GDM1 (cell line): ENCODE measurements at regions not wholly inside any gene's neighbourhood (a gene's known extent, or its start where the extent isn't known, plus 50 kb on each side); places are given as distances from the start of the nearest gene placed in this dataset.

Experiments used
- DNase-seq: peaks from one replicate; lab custom pipeline; 2025; lab: John Stamatoyannopoulos, UW

DNA sequence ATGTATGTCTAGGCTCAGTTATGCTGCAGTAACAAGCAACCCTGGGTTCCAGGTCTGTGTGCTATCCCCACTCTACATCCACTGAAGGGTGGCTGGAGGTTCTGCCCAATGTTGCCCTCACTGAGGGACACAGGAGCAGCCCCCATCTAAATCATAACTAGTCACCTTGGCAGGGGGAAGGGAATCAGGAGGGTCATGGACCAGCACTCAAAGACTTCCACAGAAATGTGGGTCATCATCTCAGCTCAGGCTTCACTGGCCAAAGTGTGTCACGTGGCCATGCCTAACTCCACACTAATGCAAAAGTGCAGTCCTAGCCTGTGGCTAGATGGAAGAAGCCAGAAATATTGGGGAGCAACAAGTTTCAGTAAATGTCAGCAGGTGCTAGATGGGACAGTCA, 137.3 kb upstream of the ZNF507 start:
- DNase-seq, result no peak

DNA sequence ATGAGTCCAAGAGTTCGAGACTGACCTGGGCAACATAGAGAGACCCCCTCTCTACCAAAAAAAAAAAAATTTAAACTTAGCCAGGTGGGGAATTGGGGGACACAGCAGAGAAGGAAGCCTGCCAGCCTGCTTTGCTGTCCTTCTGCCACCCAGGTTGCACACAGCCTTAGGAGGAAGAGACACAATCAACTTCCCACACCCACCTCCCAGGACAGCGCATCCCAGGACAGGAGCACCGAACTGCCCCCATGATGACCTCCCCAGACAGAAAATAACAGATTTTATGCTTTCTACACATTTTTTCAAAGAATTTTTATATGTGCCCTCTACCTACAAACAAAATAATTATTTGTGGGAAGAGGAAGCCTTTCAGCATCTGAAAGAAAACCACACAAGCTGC, 126.0 kb upstream of the ZNF507 start:
- DNase-seq, result no peak

DNA sequence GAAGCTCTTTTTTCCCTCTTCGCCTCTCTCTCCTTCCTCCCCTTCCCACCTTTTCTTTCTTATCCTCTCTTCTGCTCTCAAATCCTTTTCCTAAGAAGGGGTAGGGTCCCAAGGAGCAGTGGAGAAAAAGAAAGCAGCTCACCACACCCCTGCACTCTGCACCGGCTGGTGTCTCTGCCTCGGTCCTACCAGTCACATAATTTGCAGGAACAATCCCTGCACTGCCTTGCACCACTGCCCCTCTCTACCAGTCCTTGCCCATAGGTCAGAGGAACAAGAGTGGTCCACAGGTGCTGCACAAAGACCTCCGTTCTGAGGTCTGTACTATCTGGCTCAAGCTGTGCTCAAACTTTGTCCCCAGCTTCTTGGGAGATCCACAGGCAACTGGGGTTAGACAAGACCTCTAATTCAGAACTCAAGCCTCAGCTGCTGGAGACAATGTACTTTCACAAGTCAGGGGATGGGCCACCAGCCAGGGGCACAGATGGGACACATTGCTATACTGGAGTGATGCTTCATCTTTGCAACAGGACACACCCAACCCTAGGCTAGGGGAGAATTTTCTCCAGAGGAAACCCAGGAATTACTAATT, 125.4 kb upstream of the ZNF507 start:
- DNase-seq, result no peak

DNA sequence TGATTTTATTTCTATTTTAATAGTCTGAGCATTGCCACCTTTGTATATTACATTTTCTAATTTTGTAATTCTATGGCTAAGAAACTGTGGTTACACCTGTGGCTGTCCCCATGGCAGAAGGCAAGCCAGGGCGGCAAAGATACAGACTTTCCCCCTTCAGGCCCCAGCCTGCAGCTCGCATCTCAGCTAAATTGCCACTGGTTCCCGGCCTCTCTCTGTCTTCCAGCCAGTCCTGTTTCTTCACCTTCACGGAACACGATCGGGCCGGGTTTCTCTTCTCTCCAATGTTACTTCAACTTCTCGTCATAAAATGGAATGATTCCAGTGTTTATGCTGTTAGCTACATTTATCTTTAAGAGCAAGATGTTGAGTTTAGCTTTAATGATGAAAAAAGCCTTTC, 124.5 kb upstream of the ZNF507 start:
- no peak for DNase-seq

DNA sequence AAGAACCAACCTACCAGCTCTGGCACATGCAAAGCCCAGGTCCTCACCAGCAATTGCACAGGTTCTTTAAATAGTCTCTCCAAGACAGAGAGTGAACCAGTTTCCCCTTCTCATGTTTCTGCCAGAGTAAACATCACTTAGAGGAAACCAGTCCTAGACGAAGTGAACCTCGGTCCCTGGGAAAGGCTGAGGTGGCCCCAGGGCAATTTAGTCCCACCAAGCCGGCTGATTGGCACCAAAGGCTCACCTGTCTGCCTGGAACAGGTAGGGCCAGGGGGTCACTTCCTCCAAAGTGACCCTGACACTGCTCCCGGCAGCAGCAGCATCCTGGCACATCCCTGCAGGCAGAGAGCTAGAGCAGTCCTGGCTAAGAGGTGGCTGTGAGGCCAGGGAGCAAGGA, 122.9 kb upstream of the ZNF507 start:
- no peak for DNase-seq

DNA sequence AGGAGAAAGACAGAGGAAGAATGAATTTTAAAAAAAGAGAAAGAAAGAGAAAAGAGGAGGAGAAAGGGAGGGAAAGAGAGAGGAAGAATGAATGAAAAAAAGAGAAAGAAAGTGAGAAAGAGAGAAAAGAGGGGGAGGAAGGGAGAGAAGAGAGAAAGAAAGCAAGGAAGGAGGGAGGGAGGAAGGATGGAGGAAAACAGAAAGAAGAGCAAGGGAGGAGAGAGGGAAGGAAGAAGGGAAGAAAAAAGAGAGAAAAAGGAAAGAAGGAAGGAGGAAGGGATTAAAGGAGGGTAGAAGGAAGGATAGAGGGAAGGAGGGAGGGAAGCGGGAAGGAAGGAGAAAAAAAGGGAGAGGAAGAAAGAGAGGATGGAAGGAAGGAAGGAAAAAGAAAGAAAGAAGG, 122.3 kb upstream of the ZNF507 start:
- no peak for DNase-seq

DNA sequence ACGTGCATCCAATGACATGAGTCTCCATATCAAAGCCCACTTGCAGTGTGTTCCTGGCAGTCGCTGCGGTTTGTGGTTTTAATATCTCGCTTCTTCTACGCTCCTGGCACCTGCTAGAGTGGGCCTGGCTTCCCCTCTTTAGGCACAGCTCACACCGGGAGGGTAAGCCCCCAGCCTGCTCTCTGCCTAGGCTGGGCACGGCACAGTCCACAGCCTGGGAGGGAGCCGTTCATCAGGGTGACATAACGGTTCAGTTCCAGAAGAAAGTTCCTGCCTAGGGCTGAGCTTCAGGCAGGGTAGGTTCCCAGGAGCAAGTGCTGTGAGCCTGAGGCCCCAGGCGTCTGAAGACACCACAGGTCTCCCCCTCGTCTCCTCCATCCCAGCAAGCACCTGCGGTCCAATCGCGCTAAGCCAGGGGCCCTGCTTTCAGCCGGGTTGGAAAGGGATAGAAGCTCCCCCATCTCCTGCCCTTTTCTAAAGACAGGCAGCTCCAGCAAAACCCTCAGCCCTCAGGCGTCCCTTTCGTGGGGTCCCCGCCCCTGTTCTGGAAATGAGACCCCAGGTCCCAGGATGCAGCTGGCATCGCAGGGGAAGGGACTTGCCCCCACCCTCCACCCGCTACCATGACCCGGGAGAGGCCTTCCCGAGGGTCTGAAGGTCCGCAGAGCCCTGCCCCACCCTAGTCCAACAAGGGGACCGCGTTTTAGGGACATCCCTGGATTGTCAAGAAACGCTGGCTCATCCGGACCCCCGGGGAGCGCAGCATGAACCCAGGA, 121.6 kb upstream of the ZNF507 start:
- no peak for DNase-seq

DNA sequence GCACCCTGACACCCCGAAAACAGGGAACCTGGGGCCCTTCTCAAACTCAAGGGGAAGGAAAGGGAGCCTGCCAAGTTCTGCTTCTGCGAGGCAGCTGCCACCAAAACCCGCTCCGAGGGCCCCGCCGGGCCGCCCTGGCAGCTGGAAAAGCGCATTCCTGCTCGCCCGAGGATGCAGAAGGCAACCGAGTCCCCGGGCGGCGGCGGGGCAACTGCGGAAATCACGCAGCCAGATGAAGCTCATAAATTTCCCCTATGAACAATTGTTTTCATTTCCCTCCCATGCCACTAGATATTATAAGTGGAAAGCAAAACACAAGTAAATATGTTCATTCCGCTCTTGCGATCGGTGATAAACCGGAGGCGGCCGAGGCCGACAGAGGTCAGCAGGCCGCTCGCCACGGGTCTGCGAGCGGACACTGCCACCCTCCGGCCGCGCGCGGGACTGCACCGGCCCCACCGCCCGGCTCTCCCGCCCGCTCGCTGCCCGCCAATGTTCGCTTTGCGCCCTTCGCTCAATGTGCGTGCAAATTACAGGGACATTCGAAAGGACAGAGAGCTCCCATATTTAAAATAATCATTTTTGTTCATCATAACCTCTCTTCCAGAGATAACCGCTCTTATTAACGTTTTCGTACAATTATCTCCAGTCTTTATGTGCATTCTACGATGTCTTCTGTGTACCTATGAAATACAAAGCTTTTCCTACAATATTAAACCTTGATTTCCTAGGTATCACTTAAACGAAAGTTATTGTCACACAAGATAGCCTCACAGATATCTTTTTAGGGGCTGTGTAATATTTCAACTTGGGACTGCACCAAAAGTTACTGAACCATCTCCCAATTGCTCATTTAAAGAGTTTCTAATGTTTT, 120.8 kb upstream of the ZNF507 start:
- DNase-seq, result peak; percentile 19

DNA sequence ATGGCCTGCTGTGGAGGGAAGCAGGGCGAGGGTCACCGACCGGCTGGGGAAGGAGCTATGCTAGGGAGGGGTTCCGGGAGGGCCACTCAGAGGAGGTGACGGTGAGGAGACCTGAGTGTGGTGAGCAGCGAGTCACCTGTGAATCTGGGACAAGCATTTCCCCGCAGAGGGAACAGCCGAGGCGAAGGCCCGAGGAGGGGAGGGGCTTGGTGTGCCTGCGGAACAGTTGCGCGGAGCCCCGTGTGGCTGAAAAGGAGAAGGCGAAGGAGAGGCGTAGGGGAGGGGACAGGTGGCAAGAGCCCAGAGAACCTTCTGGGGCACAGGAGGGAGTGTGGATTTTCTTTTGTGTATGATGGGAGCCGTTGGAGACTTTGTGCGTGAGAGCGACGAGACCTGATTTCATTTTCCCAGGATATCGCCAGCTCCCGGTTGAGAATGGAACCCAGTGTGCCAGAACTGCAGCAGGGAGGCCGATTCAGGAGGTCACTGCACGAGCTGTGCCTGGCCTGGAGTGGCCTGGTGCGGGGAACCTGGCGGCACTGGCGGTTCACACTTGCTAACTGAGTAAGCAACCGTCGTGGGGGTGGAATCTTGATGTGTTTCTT, 117.7 kb upstream of the ZNF507 start:
- DNase-seq, result no peak

DNA sequence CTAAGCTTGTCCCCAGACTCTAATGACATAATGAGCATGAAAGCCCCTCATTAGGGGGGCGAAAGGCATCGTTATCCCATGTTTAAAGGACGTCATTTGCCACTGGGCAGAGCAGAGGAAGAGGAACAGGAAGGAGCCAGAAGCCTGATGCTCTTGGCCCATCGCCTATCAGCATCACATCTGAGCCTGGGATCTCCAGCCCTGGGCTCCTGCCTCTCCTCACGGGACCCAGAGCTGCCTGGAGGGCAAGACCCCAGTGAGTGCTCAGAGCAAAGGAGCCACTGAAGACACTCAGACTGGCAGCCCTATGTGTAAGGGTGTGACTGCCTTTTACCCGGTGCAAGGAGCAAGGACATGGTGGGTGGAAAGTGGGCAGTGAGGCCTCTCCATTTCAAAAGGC, 115.0 kb upstream of the ZNF507 start:
- no peak for DNase-seq

DNA sequence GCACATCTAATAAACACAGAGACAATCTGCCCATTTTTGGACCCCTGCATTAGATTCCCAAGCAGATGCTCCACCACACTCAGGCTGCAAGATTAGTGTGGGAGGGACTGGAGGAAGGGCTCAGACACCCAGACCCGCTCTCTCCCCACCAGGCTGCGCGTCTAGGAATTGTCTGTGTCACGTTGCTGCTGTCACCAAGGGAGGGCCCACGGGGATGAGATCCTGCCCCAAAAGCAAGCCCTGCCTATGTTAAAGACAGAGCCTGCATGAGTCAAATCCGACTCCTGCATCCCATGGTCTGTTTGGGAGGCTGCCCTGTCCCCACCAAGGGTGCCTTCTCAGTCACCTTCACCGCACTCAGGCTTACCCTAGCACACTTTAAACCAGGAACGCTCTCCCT, 114.4 kb upstream of the ZNF507 start:
- DNase-seq, result no peak

DNA sequence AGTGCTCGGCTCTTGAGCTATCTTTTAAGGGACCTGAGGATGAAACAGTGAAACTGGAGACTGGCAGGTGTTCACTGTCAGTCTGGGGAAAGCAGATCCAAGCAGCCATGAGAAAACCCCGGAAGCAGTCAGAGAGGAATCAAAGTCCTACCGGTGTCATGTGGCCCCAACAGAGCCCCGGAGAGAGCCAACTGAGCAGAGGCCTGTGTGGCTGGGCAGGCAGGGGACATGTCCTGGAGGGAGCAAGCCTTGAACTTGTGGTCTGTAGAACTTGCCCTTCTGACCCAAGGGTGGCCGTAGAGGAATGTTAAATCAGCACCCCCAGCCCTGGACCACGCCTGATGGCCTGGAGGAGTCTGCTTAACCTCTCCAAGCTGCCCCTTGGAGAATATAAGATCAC, 113.7 kb upstream of the ZNF507 start:
- no peak for DNase-seq

DNA sequence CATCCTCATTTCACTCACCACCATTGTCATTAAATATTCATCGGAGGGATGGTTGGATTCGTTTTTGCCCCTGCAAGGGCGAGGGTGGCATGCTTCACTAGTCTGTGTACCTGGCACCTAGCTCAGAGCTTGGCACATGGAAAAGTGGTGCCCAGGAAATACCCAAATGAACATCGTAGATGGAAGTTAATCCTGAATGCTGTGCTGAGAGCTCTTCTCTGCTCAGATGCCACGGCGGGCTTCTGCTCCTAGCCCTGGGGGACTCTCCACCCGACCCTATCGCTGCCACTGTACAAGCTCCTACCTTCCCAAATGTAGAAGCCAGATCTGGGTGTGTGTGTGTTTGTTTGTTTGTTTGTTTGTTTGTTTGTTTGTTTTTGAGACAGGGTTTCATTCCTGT, 113.0 kb upstream of the ZNF507 start:
- DNase-seq, result no peak

DNA sequence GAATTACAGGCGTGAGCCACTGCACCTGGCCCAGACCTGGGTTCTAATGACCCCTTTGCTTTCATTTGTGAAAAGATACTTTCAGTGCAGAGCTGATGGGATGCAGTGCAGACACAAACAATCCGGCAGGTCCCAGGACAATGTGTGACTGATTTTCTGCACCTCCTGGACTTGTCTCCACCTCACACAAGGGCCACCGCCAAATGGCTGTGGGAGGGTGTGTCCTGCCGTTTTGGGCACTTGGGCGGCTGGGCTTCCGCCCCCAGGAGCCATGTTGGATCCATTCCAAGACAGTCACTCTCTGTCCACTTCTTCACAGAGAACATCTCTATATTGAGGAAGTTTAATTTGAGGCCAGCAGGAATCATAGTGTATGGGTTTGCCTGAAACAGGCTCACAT, 112.3 kb upstream of the ZNF507 start:
- no peak for DNase-seq

DNA sequence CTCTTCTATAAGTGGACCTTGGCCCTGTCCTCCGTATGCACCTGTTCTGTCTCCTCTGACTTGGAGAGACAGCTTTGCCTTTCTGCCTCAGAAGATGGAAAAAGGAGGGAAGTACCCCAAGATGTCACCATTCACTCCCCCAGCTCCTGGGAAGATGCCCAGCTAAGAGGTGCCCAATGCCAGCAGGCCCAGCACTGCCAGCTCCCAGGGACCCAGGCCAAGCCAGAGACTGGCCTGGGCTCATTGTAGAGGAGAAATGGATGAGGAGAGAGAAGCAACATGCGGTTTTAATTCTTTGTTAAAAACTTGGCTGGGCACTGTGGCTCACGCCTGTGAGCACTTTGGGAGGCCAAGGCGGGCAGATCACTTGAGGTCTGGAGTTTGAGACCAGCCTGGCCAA, 111.5 kb upstream of the ZNF507 start:
- DNase-seq, result no peak

DNA sequence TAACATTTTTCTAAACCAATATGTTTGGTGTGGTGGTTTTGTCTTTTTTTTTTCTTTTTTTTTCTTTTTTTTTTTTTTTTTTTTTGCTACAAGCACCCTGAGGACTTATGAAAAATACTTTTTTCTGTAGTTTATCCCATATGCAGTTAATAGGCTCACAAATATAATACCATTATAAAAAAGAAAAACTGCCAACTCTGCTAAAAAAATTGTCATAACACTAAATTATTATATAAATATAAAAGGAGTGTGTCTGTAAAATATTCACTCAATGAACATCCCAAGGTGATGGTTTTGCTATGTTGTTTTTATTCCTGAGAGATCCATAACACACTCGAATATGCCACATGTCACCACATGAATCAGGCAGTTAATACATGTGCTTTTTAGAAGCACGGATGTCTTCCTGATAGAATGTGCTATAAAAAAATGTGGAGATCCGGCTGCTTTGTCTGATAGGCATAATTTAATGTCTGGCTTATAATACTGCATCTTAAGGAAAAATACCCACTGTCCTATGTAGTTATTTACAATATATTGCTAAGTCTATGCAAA, 110.7 kb upstream of the ZNF507 start:
- no peak for DNase-seq

DNA sequence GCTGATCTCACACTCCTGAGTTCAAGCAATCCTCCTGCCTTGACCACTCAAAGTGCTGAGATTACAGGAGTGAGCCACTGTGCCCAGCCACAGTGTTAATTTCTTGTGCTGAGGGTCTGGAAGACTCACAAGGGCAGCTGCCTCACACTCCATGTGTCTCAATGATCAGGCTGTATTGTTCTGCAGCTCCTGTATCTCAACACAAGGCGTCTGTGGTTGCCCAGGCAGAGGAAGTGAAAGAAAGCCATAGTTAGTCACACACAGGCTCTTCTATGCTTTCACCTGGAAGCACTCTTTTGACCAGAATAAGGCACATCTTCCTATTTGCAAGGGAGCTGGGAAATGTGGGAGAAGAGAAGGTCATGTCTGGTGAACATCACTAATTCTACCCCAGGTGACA, 107.3 kb upstream of the ZNF507 start:
- DNase-seq, result no peak

DNA sequence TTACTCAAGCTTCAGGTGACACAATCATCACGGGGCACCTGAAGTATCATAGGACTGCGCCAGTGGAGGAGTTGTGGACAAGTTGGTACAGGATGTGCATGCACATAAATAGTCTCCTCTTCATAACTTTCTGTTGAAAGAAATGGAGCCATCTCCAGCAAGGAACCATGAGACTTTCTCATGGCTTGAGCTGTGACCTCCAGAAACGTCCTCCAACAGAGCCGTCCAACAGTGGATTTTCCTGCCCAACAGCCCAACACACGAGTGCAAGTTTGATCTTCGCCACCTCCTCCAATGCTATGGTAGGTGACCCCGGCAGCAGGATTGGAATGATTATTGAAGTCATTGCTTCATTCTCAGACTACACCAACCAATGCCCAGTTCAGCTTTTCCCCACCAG, 105.1 kb upstream of the ZNF507 start:
- DNase-seq, result no peak

DNA sequence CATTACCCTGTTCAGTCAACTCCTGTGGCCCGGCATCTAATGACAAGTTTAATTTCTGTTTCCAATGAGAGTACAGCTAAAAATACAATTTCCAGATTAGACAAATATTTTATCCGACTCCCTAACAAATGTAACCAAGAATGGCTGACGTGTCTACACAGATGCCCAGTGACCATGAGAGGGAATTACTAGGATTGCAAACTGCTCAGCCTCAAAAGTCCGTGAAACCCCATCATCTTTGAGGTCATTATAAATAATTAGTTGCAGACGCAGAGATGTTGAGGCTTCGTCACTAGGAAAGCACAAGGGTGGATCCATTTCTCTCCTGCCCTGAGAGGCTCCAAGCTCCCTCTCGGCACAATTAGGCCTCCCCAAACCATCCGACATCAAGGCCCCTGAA, 104.1 kb upstream of the ZNF507 start:
- no peak for DNase-seq

DNA sequence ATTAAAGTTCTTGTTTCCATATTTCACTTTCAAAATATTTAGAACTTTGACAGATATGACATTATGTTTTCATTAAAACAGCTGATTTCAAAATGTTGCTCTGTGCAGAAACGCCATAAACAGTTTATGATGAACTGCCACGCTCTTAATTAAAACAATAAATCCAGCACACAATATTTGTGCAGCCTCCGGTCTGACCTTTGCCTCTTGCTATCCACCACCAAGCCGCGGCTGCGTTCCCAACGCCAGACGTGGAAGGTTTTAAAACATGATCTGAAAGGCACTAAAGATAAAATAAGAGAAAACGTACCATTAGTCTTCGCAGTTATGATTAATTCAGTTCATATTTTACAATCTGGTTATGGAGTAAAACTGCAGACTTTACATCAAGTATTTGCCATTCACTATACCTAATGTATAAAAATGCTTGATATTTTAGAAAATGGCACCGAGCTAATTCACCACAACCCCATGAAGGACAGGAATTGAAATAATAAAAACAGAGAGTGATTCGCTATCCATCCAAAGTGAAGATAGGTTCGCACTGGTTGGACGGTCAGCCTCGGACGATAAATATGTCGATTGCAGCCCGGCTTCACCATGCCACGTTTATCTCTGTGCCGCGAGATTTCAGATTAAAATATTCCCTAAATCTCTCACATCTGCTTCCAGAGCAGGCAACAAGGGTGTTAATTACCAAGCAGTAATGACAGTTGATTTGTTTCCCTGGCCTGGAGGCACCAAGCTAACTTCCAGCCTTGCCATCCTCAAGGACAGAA, 103.3 kb upstream of the ZNF507 start:
- DNase-seq, result no peak

DNA sequence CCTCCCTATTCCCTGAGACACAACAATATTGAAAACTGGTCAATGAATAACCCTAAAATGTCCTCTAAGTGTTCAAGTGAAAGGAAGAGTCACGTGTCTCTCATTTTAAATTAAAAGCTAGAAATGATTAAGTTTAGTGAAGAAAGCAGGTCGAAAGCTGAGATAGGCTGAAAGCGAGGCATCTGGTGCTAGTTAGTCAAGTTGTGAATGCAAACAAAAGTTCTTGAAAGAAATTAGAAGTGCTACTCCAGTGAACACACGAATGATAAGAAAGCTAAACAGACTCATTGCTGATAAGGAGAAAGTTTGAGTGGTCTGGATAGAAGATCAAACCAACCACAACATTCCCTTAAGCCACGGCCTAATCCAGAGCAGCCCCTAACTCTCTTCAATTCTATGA, 99.4 kb upstream of the ZNF507 start:
- no peak for DNase-seq
